H1 (cell line): ENCODE measurements at regions not wholly inside any gene's neighbourhood (a gene's known extent, or its start where the extent isn't known, plus 50 kb on each side); places are given as distances from the start of the nearest gene placed in this dataset.

Experiments used
- ATF3 ChIP-seq: IDR thresholded peaks from 2 replicates; pipeline ENCODE4 v1.6.1; 2011; ENCODE audit warnings: low read depth, mild to moderate bottlenecking, low read length; ENCODE audit not compliant: insufficient read depth
- BRCA1 ChIP-seq: IDR thresholded peaks from 2 replicates; pipeline ENCODE4 v1.6.1; 2012; ENCODE audit warnings: low read depth, low read length, improper control_type of control experiment
- CHD7 ChIP-seq: fragments of 300-600 bp; sonication (generic); IDR thresholded peaks from 2 replicates; pipeline ENCODE4 v1.7.1; 2012; ENCODE audit warnings: low read length, moderate library complexity, mild to moderate bottlenecking, inconsistent platforms; ENCODE audit not compliant: insufficient replicate concordance
- CREB1 ChIP-seq: IDR thresholded peaks from 2 replicates; pipeline ENCODE4 v1.6.1; 2012; ENCODE audit warnings: inconsistent platforms
- EP300 ChIP-seq, 2 experiments: IDR thresholded peaks; 1 replicate in 1 of 2; 2 replicates in 1 of 2; pipeline ENCODE4 v1.6.1; 2011 to 2012; ENCODE audit warnings: low read depth in 2 of 2, low read length in 2 of 2, mild to moderate bottlenecking in 2 of 2, borderline replicate concordance in 1 of 2, inconsistent platforms in 1 of 2, moderate library complexity in 1 of 2
- SP2 ChIP-seq: IDR thresholded peaks from 2 replicates; pipeline ENCODE4 v1.6.1; 2012; ENCODE audit warnings: mild to moderate bottlenecking, low read length, inconsistent platforms
- SUZ12 ChIP-seq: fragments of 200-600 bp; sonication (generic); IDR thresholded peaks from 2 replicates; pipeline ENCODE4 v1.6.1; 2012; ENCODE audit warnings: mild to moderate bottlenecking, inconsistent platforms, low read length, moderate library complexity, mixed read lengths
- TBP ChIP-seq: IDR thresholded peaks from 2 replicates; pipeline ENCODE4 v1.6.1; 2011; ENCODE audit warnings: low read depth, low read length, improper control_type of control experiment

GRCh38 chr2:19198381-19198780 is 160.0 kb downstream of the OSR1 start (continued):
- TF ChIP-seq CHD7 (no peak), SUZ12 (no peak), SP2 (no peak), CREB1 (no peak), EP300 (IDR thresholded peaks at IDR 0.05; ENCODE audit: borderline replicate concordance in 1 of 2, low read depth in 2 of 2, low read length in 2 of 2) (no peak), ATF3 (no peak), BRCA1 (no peak), TBP (no peak)
